Liver (tissue), 3 donors: ENCODE measurements at regions not wholly inside any gene's neighbourhood (a gene's known extent, or its start where the extent isn't known, plus 50 kb on each side); places are given as distances from the start of the nearest gene placed in this dataset.

Source experiments
- EGR1 ChIP-seq, 2 donors: IDR thresholded peaks; 2 replicates each; pipeline ENCODE4 v1.6.1; 2016 to 2018; ENCODE audit warnings: antibody characterized with exemption in 2 of 2, low read depth in 2 of 2
- MAX ChIP-seq: IDR thresholded peaks from 2 replicates; pipeline ENCODE4 v1.6.1; 2016; ENCODE audit warnings: antibody characterized with exemption
- SP1 ChIP-seq: IDR thresholded peaks from 2 replicates; pipeline ENCODE4 v1.6.1; 2018; ENCODE audit warnings: antibody characterized with exemption, mild to moderate bottlenecking
- TAF1 ChIP-seq: conservative IDR thresholded peaks from 2 replicates; pipeline ENCODE4 v1.6.1; 2016; ENCODE audit warnings: antibody characterized with exemption, mild to moderate bottlenecking
- YY1 ChIP-seq: IDR thresholded peaks from 2 replicates; pipeline ENCODE4 v1.6.1; 2016; ENCODE audit warnings: antibody characterized with exemption, mild to moderate bottlenecking
- TF ChIP-seq, protein P1 (sequence below): fragments of 150-350 bp; IDR thresholded peaks from 2 replicates; pipeline ENCODE4 v1.5.1; 2017; ENCODE audit warnings: improper control_type of control experiment, low read depth, low read length; ENCODE audit not compliant: missing input control
- donor health status: healthy.
- donor health status: healthy.

GRCh38 chr6:66054967-66055366 is 347.9 kb upstream of the EYS start:
- TF ChIP-seq TAF1: no peak
- TF ChIP-seq, protein P1, sequence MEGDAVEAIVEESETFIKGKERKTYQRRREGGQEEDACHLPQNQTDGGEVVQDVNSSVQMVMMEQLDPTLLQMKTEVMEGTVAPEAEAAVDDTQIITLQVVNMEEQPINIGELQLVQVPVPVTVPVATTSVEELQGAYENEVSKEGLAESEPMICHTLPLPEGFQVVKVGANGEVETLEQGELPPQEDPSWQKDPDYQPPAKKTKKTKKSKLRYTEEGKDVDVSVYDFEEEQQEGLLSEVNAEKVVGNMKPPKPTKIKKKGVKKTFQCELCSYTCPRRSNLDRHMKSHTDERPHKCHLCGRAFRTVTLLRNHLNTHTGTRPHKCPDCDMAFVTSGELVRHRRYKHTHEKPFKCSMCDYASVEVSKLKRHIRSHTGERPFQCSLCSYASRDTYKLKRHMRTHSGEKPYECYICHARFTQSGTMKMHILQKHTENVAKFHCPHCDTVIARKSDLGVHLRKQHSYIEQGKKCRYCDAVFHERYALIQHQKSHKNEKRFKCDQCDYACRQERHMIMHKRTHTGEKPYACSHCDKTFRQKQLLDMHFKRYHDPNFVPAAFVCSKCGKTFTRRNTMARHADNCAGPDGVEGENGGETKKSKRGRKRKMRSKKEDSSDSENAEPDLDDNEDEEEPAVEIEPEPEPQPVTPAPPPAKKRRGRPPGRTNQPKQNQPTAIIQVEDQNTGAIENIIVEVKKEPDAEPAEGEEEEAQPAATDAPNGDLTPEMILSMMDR: no peak
- no peak for TF ChIP-seq YY1
- no peak for TF ChIP-seq MAX
- no peak for TF ChIP-seq EGR1 (IDR thresholded peaks at IDR 0.05; ENCODE audit: low read depth in 2 of 2)
- TF ChIP-seq SP1: no peak
